GM12872 (cell line): ENCODE measurements at regions not wholly inside any gene's neighbourhood (a gene's known extent, or its start where the extent isn't known, plus 50 kb on each side); places are given as distances from the start of the nearest gene placed in this dataset.

Experiments
- CTCF ChIP-seq: IDR thresholded peaks from 3 replicates; pipeline ENCODE4 v1.5.1; 2011; ENCODE audit warnings: low read depth, mild to moderate bottlenecking, low read length, moderate library complexity; ENCODE audit not compliant: insufficient read depth

DNA sequence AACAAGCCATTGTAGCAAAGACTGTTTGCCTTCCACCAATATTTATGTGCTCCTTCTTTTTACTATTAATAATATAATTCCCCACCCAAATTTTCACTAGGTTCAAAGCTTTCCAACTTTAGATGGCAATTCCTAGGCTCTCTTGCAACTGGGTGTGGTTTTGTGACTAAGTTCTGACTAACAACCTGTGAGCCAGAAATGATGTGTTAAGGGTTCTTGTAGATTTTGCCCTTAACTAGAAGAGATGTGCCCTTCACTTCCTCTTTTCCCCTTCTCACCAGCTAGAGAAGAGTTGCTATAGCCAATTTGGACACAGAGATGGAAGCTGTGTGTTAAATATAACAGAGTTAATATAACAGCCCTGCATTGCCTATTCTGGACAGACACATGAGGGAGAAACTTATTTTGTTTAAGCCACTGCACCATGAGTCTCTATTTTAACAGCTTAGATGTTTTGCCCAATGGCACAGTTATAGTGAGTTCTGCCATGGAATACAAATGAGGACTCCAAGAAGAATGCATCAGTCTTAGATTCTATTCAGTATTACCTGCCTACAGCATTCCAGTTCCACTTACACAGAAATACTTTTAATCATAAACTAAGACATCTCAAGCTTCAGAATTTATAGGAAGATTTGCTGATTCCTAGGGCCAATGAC lies 216.2 kb downstream of the DUSP6 start:
- TF ChIP-seq CTCF: no peak

GRCh38 chr12:89134213-89134770 lies 218.0 kb downstream of the DUSP6 start:
- TF ChIP-seq CTCF: no peak

GRCh38 chr12:89129167-89129870 lies 223.0 kb downstream of the DUSP6 start:
- no peak for TF ChIP-seq CTCF

DNA sequence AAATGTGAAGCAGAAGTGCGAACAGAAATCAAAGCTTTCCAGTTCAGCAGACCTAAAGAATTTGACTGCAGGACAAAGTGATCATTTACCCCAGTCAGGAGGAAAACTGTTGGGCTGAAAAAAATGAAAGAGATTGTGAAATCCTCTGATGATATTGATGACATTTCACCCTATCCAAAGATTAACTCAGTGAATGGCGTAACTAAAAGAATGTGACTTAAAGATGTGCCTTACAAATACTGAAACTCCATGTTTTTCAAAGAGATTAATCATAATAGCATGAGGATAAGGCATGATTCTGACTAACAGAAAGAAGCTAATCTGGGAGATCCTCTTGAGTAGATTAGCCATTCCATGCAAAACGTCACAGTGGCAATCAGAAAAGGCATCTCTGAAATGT lies 225.6 kb downstream of the DUSP6 start:
- no peak for TF ChIP-seq CTCF

DNA sequence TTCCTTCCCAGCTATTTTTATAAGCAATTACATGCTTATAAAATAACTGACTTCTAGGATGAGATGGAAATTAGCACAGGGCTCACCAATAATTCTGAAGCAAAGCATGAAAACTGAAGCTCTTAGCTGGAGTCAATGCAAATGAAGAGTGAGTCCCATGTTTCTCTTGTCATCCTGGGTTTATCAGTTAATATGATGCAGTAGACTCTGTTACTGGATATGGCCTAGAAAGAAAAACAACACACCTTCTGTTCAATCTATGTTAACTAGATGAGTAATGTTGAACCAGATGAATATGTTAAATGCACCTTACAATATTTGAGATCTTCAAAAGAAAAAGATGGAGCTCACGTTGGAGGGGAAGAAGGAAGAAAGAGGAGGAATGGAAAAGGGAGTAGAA lies 229.4 kb downstream of the DUSP6 start:
- no peak for TF ChIP-seq CTCF

DNA sequence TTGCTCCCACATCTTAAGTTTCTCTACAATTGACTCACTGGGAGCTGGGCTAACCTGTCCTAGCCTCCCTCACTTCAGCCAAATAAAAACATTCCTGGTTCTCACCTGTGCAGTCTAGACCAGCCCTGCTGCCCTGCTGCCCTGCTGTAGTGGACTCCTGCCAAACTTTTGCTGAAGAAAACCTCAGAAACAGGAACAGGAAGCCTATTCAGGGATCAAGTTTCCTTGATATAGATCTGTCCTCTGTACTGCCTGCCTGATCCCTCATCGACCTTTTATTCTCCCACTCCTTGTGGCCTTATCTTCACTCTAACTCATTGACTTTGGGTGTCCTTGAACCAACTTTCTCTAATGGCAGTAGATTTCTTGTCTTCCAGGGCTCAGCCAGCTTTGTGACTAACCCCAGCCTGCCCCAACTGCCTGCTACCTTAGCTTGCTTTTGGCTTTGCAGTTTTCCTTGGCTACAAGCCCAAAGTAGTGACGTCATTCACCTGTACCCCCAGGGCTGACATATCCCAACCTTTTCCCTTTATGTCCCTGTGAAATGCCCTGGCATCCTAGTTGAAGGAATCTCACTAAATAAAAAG lies 234.8 kb downstream of the DUSP6 start:
- no peak for TF ChIP-seq CTCF

DNA sequence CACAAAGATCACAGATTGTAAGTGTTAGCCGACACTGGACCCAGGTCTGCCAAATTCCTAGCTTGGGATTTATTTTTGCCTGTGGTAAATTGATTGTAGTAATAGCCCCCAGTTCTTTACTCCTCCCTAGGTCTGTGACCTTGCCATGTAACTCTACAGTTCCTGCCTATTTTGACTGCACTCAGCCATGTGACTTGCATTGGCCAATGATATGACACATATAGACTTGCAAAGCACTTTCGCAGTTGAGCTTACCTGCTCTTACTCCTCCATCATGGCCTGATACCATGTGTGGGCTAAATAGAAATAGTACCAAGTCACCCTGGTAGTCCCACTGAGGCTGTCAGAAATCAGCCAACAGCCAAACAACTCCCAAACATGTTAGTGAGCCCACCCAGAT lies 240.3 kb downstream of the DUSP6 start:
- TF ChIP-seq CTCF: no peak
